ENCODE measurements at regions not wholly inside any gene's neighbourhood (a gene's known extent, or its start where the extent isn't known, plus 50 kb on each side); places are given as distances from the start of the nearest gene placed in this dataset.
"Not testable (repeated sequence)": the region's sequence is repeated elsewhere in the genome, so short reads cannot be mapped to it uniquely, and the experiment has no call there.

GRCh38 chrX:1102786-1103185 lies 109.7 kb downstream of the CRLF2 start:
- peak; percentile 14 for DNase-seq

DNA sequence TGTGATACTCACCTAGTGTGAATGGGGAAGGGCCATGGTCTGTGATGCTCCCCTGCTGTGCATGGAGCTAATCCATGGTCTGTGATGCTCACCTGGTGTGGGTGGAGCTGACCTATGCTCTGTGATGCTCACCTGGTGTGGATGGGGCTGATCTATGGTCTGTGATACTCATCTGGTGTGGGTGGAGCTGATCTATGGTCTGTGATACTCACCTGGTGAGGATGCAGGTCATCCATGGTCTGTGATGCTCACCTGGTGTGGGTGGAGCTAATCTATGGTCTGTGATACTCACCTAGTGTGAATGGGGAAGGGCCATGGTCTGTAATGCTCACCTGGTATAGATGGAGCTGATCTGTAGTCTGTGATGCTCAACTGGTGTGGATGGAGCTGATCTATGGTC lies 110.2 kb downstream of the CRLF2 start:
- DNase-seq: not testable (repeated sequence)

DNA sequence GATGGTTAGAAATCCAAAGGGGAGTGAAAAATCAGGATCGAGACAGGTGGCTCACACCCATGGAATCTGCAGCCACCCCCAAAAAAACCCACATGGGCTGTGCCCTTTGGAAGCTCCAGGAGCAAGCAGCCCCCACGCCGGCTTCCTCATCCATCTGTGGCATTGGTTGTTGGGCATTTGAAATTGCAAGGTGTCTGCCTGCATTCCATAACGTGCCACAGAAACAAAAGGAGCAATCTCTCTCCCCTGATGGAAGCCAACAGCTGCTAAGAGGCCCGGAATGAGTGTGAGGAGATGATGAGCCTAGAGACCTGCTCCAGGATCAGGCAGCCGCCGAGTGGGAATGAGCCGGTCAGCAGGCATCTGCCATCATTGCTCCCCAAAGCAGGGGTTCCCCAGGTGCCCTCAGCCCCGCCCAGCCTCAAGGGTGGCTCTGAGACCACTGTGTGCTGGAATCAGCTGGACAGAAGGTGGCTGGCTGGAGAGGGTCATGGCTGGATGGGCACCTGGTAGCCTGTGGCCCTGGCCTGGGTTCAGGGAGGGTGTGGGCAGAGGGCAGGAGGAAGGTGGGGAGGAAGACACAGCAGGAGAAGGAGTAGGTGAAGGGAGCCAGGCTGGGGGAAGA lies 113.2 kb downstream of the CRLF2 start:
- DNase-seq: no peak

GRCh38 chrX:1097328-1097727 lies 115.1 kb downstream of the CRLF2 start:
- no peak for DNase-seq

- DNase-seq: no peak
Measured at GRCh38 chrX:1094566-1095333, 117.7 kb downstream of the CRLF2 start.

DNA sequence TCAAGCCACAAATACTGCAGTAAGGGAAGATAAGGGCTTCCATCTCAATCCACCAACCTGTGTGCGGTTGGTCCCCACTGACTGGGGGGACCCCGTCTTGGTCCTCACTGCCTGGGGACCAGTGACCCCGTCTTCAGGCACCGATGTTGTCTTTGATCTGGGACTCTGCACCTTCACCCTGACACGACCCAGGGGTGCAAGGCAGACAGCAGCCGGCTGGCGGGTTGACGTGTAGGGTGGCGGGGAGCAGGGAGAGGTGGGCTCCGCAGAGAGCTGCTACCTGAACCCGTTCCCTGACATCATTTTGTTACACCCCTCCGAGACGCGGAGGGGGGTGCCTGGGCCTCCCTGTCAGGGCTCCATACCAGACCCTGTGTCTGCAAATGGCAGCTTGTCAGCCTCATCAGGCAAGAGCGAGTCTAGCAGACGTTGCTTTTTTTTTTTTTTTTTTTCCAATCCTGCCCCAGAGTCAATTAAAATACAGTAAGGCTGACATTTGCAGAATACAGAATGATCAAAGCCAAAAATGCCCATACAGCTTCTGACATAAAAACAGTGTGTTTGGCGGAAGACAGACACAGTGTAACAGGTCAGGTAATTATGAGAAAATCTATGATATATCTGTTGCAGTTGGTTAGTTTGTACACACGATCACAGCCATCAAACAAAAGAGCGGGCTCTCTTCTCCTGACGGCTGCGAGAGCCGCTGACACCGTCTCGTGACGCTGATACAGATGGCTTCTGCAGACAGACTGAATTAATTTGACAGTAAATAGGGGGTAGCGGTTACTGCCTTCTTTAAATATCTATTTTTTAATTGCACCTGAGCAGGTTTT lies 118.6 kb downstream of the CRLF2 start:
- DNase-seq: no peak

GRCh38 chrX:1093121-1093520 lies 119.3 kb downstream of the CRLF2 start:
- peak; percentile 73 for DNase-seq

- DNase-seq: no peak
Measured at GRCh38 chrX:1086444-1087409, 125.7 kb downstream of the CRLF2 start.

GRCh38 chrX:1085871-1086270 lies 126.6 kb downstream of the CRLF2 start:
- not testable (repeated sequence) for DNase-seq

DNA sequence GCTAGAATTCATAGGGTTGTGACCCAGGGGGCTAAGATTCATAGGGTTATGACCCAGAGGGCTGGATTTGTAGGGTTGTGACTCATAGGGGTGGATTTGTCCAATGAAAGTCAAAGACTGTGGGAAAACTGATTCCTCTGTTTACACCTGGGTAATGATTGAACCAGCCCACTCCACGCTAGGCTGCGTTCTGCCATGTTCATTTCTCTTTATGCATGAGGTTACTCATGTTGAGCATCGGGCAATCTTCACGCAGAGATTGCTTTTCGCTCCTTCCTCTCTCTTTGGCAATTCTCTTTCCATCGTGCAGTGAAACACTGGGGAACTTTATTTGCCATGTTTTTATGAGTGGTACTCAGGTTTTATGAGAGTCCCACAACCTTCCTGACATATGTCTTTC lies 127.8 kb downstream of the CRLF2 start:
- DNase-seq: no peak

GRCh38 chrX:1076871-1077651 lies 135.4 kb downstream of the CRLF2 start:
- no peak for DNase-seq

DNA sequence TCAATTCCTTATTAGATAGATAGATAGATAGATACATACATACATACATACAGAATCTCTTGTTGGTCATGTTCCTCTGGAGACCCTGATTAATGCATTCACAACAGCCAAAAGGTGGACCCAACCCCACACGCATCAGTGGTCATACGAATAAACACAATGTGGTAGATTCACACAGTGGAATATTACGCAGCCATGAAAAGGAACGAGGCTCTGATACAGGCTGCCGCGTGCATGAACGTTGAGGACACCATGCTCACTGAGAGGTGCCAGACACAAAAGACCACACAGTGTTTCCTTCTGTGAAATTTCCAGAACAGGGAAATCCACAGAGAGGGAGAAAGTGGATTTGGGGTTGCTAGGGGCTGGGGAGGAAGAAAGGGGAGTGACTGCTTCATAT lies 136.7 kb downstream of the CRLF2 start:
- DNase-seq: peak; percentile 8

- no peak for DNase-seq
Measured at GRCh38 chrX:1075156-1075555, 137.3 kb downstream of the CRLF2 start.

DNA sequence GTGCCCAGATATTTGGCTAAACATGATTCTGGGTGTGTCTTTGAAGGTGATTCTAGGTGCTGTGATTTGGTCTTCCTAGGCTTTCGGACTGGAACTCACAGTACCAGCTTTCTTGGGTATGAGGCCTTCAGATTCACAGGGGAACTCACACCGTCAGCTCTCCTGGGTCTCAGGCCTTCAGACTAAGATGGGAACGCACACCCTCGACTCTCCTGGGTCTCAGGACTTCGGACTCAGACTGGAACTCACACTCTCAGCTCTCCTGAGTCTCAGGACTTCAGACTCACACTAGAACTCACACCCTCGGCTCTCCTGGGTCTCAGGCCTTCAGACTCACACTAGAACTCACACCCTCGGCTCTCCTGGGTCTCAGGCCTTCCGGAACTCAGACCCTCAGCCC lies 137.7 kb downstream of the CRLF2 start:
- DNase-seq: no peak

DNA sequence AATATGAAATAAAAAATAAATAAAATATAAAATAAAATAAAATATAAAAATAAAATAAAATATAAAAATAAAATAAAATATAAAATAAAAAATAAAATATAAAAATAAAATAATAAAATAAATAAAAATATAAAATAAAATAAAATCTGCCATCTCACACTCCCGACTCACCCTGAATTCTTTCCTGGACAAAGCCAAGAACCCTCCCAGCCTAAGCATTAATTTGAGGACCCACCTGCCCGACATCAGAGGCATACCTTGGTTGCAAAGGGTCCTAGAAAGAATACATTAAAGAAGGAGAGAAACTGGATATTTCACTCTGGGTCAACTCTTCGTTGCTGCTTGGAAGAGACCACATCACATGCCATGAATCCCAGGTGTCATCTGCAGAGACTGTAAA lies 138.3 kb downstream of the CRLF2 start:
- no peak for DNase-seq

DNA sequence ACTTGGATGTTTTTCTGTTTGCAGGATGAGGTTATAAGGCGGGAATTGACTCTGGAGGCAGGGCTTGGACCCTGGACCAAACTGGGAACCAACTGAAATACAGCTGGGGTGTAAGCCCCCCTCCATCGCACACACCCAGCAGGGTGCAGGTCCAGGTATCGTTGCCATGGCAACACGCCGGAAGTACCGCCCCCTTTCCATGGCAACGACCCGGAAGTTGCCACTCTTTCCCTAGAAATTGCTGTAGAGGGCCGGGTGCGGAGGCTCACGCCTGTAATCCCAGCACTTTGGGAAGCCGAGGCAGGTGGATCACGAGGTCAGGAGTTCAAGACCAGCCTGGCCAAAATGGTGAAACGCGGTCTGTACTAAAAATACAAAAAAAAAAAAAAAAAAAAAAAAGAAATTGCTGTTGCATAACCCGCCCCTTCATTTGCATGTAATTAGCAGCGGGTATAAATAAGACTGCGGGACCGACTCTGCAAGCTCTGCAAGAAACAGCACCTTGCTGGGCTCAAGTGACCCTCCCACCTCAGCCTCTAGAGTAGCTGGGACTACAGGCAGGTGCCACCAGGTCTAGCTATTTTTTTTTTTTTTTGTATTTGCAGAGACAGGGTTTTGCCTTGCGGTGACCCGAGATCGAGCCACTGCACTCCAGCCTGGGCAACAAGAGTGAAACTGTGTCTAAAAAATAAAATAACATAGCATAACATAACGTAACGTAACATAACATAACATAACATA lies 139.6 kb downstream of the CRLF2 start:
- DNase-seq: peak; percentile 14

- peak; percentile 45 for DNase-seq
Measured at GRCh38 chrX:1071351-1071750, 141.1 kb downstream of the CRLF2 start.

- DNase-seq: peak; percentile 27
Measured at GRCh38 chrX:1062351-1062750, 150.1 kb downstream of the CRLF2 start.

DNA sequence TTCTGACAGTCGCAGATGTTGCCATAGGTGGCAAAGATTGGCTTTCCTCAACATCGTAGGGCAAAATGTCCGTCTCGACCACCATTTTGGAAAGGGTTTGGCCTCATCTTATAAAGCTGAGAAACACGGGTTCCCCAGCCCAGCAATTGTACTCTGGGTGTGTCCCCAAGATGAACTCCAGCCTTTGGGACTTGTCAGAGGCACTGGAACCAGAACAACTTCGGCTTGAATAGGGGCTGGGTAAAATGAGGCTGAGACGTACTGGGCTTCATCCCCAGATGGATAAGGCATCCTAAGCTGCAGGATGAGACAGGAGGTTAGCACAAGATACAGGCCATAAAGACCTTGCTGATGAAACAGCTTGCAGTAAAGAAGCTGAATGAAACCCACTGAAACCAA lies 151.9 kb downstream of the CRLF2 start:
- peak; percentile 13 for DNase-seq

- DNase-seq: peak; percentile 30
Measured at GRCh38 chrX:1059576-1060561, 152.6 kb downstream of the CRLF2 start.

All from activated effector memory CD4-positive, alpha-beta T cell treated with anti-CD3 and anti-CD28 coated beads, Interleukin-2, amount 50 U/mL, for 16 hours (primary cell).